K562 (cell line): ENCODE measurements at regions not wholly inside any gene's neighbourhood (a gene's known extent, or its start where the extent isn't known, plus 50 kb on each side); places are given as distances from the start of the nearest gene placed in this dataset.

Experiments
- AFF4 ChIP-seq: sonication (generic); formaldehyde crosslinking; IDR thresholded peaks from 2 replicates; pipeline ENCODE4 v1.8.0; 2023; ENCODE audit warnings: mild to moderate bottlenecking, missing genetic modification reagents
- FOXK2 ChIP-seq, 2 experiments: fragments of 450-650 bp; IDR thresholded peaks in 1 of 2; conservative IDR thresholded peaks in 1 of 2; 2 replicates each; pipeline ENCODE4 v1.6.1; 2016; ENCODE audit warnings: low read depth in 2 of 2, mild to moderate bottlenecking in 1 of 2
- HDAC6 ChIP-seq: IDR thresholded peaks from 2 replicates; pipeline ENCODE4 v1.6.1; 2012; ENCODE audit warnings: low read depth, mild to moderate bottlenecking, control low read depth, inconsistent platforms, low read length, moderate library complexity
- NFE2L1 ChIP-seq: fragments of 450-650 bp; IDR thresholded peaks from 2 replicates; pipeline ENCODE4 v1.6.1; 2016; ENCODE audit warnings: missing genetic modification characterization, low read depth, mild to moderate bottlenecking, missing compliant biosample characterization, moderate library complexity, borderline replicate concordance
- NR1H2 ChIP-seq: sonication (generic); formaldehyde crosslinking; IDR thresholded peaks from 2 replicates; pipeline ENCODE4 v1.4.0; 2020; ENCODE audit warnings: mild to moderate bottlenecking, missing genetic modification reagents
- POLR3A ChIP-seq: IDR thresholded peaks from 2 replicates; pipeline ENCODE4 v1.6.1; 2011; ENCODE audit warnings: borderline replicate concordance, mild to moderate bottlenecking, moderate library complexity; ENCODE audit not compliant: insufficient read length, insufficient read depth; ENCODE audit errors: extremely low read depth
- STAG1 ChIP-seq: sonication (generic); formaldehyde crosslinking; IDR thresholded peaks from 2 replicates; pipeline ENCODE4 v1.5.0; 2020; ENCODE audit warnings: missing genetic modification reagents, borderline replicate concordance
- ZNF280A ChIP-seq: fragments of 450-650 bp; IDR thresholded peaks from 2 replicates; pipeline ENCODE4 v1.6.1; 2018; ENCODE audit warnings: mild to moderate bottlenecking, low read depth; ENCODE audit not compliant: partially characterized antibody
- ZSCAN29 ChIP-seq: fragments of 450-650 bp; IDR thresholded peaks from 2 replicates; pipeline ENCODE4 v1.6.1; 2017
- TF ChIP-seq, protein P1 (sequence below): fragments of 200-600 bp; sonication (generic); IDR thresholded peaks from one replicate; pipeline ENCODE4 v1.6.1; 2012; ENCODE audit warnings: mild to moderate bottlenecking, low read depth, low read length, inconsistent platforms

GRCh38 chr7:131109759-131110296 is 217.8 kb upstream of the MKLN1 start (continued):
- TF ChIP-seq HDAC6, result no peak
- TF ChIP-seq NR1H2 (CRISPR knock-in tag), result 0 out of 2 replicates have a peak, but pooled peaks have one; percentile 82
- peak; percentile 75; the same call in 1 of the 2 replicates for TF ChIP-seq NFE2L1 (tag)
- peak; percentile 90 for TF ChIP-seq AFF4 (CRISPR knock-in tag)
- TF ChIP-seq STAG1 (CRISPR knock-in tag), result no peak
- no peak for TF ChIP-seq ZNF280A
- peak; percentile 15 to 32; a peak in 1 of 4 replicates for TF ChIP-seq FOXK2 (conservative IDR thresholded peaks at IDR 0.05 in 1 of 2, IDR thresholded peaks at IDR 0.05 in 1 of 2; ENCODE audit: low read depth in 2 of 2)
- TF ChIP-seq, protein P1, sequence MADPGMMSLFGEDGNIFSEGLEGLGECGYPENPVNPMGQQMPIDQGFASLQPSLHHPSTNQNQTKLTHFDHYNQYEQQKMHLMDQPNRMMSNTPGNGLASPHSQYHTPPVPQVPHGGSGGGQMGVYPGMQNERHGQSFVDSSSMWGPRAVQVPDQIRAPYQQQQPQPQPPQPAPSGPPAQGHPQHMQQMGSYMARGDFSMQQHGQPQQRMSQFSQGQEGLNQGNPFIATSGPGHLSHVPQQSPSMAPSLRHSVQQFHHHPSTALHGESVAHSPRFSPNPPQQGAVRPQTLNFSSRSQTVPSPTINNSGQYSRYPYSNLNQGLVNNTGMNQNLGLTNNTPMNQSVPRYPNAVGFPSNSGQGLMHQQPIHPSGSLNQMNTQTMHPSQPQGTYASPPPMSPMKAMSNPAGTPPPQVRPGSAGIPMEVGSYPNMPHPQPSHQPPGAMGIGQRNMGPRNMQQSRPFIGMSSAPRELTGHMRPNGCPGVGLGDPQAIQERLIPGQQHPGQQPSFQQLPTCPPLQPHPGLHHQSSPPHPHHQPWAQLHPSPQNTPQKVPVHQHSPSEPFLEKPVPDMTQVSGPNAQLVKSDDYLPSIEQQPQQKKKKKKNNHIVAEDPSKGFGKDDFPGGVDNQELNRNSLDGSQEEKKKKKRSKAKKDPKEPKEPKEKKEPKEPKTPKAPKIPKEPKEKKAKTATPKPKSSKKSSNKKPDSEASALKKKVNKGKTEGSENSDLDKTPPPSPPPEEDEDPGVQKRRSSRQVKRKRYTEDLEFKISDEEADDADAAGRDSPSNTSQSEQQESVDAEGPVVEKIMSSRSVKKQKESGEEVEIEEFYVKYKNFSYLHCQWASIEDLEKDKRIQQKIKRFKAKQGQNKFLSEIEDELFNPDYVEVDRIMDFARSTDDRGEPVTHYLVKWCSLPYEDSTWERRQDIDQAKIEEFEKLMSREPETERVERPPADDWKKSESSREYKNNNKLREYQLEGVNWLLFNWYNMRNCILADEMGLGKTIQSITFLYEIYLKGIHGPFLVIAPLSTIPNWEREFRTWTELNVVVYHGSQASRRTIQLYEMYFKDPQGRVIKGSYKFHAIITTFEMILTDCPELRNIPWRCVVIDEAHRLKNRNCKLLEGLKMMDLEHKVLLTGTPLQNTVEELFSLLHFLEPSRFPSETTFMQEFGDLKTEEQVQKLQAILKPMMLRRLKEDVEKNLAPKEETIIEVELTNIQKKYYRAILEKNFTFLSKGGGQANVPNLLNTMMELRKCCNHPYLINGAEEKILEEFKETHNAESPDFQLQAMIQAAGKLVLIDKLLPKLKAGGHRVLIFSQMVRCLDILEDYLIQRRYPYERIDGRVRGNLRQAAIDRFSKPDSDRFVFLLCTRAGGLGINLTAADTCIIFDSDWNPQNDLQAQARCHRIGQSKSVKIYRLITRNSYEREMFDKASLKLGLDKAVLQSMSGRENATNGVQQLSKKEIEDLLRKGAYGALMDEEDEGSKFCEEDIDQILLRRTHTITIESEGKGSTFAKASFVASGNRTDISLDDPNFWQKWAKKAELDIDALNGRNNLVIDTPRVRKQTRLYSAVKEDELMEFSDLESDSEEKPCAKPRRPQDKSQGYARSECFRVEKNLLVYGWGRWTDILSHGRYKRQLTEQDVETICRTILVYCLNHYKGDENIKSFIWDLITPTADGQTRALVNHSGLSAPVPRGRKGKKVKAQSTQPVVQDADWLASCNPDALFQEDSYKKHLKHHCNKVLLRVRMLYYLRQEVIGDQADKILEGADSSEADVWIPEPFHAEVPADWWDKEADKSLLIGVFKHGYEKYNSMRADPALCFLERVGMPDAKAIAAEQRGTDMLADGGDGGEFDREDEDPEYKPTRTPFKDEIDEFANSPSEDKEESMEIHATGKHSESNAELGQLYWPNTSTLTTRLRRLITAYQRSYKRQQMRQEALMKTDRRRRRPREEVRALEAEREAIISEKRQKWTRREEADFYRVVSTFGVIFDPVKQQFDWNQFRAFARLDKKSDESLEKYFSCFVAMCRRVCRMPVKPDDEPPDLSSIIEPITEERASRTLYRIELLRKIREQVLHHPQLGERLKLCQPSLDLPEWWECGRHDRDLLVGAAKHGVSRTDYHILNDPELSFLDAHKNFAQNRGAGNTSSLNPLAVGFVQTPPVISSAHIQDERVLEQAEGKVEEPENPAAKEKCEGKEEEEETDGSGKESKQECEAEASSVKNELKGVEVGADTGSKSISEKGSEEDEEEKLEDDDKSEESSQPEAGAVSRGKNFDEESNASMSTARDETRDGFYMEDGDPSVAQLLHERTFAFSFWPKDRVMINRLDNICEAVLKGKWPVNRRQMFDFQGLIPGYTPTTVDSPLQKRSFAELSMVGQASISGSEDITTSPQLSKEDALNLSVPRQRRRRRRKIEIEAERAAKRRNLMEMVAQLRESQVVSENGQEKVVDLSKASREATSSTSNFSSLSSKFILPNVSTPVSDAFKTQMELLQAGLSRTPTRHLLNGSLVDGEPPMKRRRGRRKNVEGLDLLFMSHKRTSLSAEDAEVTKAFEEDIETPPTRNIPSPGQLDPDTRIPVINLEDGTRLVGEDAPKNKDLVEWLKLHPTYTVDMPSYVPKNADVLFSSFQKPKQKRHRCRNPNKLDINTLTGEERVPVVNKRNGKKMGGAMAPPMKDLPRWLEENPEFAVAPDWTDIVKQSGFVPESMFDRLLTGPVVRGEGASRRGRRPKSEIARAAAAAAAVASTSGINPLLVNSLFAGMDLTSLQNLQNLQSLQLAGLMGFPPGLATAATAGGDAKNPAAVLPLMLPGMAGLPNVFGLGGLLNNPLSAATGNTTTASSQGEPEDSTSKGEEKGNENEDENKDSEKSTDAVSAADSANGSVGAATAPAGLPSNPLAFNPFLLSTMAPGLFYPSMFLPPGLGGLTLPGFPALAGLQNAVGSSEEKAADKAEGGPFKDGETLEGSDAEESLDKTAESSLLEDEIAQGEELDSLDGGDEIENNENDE, result no peak
- no peak for TF ChIP-seq POLR3A
- no peak for TF ChIP-seq ZSCAN29
